SHP77 (cell line): ENCODE measurements at regions not wholly inside any gene's neighbourhood (a gene's known extent, or its start where the extent isn't known, plus 50 kb on each side); places are given as distances from the start of the nearest gene placed in this dataset.
A peak's percentile ranks its signal among the peaks of the same experiment; 100 is the strongest.

Experiments
- DNase-seq, 2 experiments: peaks; one replicate each; lab custom pipeline; 2025; lab: John Stamatoyannopoulos, UW

DNA sequence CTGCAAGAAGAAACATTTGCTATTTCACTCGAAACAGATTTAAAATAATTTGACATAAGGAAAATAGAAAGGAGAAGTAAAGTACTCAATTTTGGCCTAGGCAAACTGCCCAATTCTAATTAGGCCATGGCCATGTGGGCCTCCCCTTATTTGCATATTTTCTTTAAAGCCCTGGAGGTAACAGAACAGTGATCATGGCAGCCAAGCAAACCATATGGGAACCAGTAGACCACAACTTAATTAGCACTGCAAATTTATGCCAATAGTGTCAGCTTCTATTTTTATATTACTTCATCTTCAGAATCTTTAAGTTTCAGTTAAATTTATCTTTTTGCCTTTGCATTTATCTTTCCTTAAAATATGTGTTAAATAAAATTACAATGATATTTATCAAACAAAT lies 63.3 kb upstream of the THSD7A start:
- no peak for DNase-seq

GRCh38 chr7:11896663-11897062 lies 64.7 kb upstream of the THSD7A start:
- no peak for DNase-seq

GRCh38 chr7:11899247-11899646 lies 67.2 kb upstream of the THSD7A start:
- DNase-seq = no peak

DNA sequence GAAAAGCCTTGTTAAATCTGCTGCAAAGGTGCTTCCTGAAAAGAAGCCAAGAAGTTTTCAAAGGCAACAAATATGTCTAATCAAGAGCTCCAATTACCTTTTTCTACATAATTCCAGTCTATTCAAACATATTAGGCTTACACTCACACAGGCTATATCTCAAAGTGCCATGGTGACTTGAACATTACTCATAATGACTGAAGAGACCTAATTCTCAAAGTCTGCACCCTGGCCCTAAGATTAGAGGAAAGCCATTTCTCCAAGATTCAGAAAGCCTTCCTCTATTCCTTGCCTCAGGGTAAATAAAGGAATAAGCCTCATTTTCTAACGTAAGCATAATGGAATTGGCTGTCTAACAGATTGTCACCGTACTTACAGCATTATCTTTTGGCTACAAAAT lies 78.3 kb upstream of the THSD7A start:
- DNase-seq = no peak

GRCh38 chr7:11911900-11912299 lies 79.9 kb upstream of the THSD7A start:
- DNase-seq = no peak

DNA sequence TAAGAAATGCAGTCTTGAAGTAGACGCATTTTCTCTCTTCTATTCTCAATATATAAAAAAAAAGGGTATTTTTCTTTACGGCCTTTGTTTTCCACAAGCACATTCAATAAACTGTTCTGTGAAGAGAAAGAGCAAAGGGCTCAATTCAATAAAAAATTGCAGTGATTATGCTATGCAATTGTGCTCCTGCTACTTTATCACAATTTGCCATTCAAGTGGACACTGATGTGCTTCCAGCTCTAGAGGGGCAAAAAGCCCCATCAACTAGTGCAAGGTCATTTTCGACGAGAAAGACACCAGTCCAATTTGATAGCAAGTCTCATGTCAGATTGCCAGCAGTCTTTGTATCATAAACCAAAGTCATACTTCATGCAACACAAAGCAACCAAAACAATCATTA lies 82.6 kb upstream of the THSD7A start:
- DNase-seq = no peak

DNA sequence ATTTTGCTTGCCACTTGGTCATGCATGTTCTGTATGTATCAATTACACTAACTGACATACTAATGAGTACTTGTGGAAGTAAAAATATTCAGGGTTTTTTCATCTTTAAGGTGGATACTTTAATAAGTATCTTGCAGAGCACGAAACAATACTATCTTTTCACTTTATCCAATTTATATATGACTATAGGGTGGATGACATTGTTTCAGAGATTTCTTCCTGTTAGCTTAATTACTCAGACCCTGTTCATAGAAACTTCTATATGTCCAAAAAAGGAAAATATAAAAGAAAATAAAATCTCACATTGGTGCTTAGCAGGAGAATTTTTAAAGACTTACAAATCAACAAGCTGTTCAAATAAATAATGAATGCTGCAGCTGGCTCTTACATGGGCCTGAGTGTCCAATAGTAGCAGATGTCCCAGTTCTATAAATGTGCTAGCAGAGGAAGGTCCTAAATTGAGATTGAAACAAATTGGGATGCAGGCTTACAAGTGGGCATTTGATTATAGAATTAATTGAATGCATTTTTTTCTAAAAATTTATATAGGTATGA lies 91.5 kb upstream of the THSD7A start:
- DNase-seq = peak; percentile 19 to 48

DNA sequence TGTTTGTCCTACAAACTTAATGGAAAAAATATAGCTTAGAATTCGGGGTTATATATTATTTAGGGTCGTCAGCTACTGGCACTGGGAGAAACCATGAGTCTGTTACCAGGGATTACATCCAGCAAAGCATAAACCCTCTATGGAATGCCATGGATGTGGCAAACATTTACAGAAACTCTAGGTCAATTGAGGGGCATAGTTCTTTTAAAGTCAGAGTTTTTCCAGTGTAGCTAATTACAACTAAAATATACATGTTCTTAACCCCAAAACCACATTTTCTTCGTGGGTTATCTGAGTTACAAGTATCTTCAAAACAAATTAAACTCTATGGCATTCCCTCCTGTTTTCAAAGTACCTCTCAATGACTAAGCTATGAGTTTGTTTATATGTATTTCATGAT lies 99.3 kb upstream of the THSD7A start:
- DNase-seq = no peak

DNA sequence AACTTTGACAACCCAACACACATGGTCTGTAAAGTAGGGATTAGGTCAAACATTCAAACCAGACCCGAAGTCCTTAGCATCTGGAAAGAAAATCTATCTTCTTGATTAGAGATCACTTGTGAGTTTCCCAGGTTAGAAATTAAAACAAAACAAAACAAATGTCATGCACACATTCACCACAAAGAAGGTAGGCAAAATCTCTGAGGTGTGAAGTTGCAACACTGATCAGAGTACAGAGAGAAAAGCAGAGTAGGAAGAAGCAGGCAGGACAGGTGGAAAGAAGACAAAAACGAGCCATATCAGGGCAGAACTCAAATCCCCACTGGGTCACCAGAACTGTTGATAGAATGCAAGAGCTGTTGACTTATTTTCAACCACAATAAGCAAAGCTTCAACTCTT lies 102.8 kb upstream of the THSD7A start:
- DNase-seq = no peak

DNA sequence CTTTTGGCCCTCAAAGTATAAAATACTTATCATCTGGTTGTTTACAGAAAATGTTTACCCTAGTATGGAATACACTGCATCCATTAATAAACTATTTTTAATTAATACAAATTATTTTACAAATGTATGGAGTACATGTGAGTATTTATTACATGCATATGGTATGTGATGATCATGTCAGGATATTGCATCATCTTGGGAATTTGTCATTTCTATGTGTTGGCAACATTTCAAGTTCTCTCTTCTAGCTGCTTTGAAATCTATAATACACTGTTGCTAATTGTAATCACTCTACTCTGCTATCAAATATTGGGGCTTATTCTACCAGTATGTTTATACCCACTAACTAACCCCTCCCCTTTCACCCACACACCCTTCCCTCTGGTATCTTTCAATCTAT lies 103.9 kb upstream of the THSD7A start:
- no peak for DNase-seq

- DNase-seq = no peak
Measured at GRCh38 chr7:11946794-11947193, 114.8 kb upstream of the THSD7A start.

DNA sequence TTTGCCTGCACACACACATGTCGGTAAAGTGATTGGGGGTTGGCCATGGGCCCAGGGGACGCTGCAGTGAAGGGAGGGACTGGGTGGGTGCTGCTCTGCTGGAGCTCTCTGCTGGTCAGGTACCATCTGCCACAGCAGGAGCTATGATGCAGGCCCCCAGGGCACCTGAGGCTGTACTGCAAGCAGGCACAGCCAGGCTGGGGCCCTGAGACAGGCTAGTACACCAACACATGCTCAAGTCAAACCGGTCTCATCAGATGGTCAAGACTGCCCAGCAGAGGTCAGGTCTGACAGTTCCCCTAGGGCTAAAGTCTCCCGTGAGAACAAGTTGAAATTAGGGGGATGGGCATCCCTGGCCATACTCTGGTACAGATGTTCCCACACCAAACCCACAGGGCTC lies 118.3 kb upstream of the THSD7A start:
- DNase-seq = no peak

DNA sequence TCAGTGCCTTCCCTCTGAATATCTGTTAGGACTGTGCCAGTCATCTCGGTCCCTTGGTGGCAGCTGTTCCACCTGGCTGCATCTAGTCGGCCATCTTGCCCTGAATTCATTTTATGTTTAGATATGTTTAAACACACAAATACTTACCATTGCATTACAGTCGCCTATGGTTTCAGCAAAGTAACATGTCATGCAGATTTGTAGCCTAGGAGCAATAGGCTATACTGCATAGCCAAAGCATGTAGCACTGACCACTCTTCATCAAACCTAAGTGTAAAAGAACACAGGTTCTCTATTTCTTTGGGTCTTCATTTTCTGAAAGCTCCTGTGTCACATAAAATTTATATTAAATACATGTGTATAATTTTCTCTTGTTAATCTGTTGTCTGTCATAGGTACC lies 118.9 kb upstream of the THSD7A start:
- no peak for DNase-seq

DNA sequence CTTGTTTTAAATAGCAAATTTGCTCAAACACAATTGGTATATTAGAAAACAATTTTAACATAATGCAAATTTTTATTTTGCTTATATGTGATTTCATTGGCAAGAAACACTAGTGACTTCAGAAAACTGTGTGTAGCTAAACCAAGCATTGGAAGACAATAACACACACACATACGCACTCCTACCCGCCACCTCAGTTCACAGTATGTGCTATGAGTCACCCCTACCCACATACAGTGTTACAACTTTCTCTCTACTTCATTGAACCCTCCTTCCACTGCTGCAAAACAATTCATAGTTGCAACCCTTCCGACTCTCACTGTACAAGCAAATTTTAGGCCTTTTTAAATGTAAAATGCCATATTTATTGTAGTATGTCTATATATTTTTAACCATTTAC lies 119.9 kb upstream of the THSD7A start:
- DNase-seq = no peak

DNA sequence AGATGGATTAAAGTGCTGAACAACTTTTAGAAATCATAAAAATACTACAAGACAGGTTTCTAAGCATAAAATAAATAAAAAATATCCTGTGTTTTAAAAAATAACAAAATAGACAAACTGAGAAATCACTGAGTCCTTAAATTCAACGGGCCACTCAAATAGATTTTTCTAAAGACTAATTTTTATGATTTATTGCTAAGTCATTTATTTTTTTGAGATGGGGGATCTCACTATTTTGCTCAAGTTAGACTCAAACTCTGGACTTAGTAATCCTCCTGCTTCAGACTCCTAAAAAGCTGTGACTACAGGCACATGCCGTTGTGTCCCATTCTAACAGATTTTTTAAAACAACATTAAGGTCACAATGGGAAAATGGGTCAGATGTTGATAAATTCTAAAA lies 121.0 kb upstream of the THSD7A start:
- DNase-seq = no peak

- DNase-seq = no peak
Measured at GRCh38 chr7:11956991-11957390, 125.0 kb upstream of the THSD7A start.

DNA sequence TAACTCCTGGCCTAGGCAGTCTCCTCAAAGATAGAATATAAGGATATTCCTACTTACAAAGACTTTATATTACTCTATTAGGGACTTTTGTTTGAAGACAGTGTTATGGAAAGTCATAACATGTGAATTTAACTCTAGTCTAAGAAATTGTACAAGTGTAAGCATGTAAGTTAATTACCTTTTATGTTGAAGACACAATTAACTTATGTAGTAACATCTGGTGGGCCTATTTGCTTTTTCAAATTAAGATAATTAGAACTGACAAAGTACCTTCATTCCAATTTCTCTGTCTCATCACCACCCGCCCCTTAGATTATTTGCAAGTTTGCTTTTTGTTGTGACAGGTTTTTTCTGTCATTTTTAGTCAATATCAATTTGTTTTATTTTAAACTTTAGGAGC lies 126.0 kb upstream of the THSD7A start:
- no peak for DNase-seq

DNA sequence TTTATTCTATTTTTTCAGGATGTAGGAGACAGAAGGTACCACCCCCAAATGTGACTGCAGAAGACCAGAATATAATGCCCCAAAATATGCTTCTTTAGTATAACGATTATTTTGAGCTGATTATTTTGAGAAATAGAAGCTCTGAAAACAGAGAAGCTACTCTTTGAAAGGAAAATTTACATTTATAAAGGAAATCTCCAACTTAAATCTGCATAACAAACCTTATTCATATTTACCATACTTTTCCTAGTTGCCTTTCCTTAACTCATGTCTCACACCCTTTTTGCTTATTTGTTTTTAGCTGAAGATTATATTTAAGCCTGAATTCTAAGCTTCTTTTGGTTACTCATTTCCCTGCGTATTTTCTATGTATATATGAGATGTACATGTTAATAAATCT lies 127.1 kb upstream of the THSD7A start:
- no peak for DNase-seq

GRCh38 chr7:11960621-11961020 lies 128.6 kb upstream of the THSD7A start:
- DNase-seq = no peak

GRCh38 chr7:11969643-11970042 lies 137.6 kb upstream of the THSD7A start:
- DNase-seq = no peak

DNA sequence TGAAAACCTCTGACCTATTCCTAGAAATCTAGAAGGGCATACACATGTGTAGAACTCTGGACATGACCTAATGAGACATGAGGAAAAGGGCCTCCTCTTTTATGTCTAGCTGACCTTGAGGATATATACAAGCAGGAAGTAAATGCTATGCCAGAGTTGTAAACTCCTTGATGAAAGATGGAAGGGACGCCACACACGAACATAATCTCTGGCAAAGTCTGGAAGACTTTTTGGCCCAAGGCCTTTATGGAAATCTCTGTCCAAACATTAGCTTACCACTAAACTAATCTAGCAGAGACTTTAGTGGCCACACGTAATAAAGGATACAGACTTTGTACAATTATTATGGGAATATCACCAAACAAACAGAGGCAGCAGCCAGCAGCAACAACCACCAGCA lies 138.1 kb upstream of the THSD7A start:
- no peak for DNase-seq

- DNase-seq = no peak
Measured at GRCh38 chr7:11985376-11985775, 153.4 kb upstream of the THSD7A start.

DNA sequence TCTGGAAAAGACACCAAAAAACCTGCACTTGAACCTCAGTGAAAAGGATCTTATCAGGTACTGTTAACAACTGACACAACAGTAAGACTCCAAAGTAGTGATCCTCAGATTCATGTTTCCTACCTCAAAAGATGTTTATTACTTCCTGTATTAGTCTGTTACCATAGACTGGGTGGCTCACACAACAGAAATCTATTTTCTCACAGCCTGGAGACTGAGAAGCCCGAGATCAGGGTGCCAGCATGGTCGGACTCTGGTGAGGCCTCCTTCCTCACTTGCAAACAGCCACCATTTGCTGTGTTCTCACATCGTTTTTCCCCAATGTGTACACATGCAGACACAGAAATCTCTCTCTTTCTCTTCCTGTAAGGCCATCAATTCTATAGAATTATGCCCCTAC lies 154.0 kb upstream of the THSD7A start:
- no peak for DNase-seq

DNA sequence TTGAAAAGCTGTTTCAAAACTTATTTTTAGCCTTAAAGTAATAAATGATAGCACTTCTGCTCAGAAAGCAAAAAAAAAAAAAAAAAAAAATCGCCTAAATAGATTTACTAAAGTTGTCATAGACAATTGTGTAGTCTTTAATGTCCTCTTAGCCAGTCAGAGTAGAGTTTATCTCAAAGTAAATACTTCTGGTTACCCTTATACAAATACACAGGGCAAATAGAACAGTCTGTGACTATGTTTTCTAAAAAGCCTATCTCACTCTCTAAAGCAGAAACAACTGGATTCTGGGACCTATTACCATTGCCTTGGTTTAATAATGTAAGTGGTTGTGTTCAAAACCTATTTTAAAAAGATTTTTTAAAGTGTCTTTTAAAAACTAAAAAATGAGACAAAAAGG lies 156.2 kb upstream of the THSD7A start:
- DNase-seq = peak; percentile 39 to 46

DNA sequence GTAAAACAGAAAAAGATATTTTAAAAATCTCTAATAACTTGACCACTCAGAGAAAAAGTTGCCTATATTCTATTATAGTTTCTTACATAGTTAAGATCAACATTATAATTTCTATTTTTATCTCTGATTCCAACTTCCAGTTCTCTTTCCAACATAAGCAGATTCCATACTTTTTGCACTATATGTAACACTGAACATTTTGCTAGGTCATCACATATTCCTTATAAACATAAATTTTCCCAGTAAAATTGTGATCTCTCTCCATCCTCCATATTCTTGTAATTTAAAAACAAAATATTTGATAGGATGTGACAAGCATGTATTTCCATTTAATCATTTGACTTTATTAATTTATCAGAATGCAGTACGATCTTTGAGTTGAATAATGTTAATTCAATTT lies 170.4 kb upstream of the THSD7A start:
- no peak for DNase-seq
